HG02938 (cell line): ENCODE measurements at regions not wholly inside any gene's neighbourhood (a gene's known extent, or its start where the extent isn't known, plus 50 kb on each side); places are given as distances from the start of the nearest gene placed in this dataset.

ENCODE experiments used
- ATAC-seq: cut with Tn5 transposase; IDR thresholded peaks from one replicate; pipeline ENCODE4 v1.9.1; 2021; ENCODE audit warnings: mild to moderate bottlenecking, moderate library complexity; ENCODE audit not compliant: unreplicated experiment

DNA sequence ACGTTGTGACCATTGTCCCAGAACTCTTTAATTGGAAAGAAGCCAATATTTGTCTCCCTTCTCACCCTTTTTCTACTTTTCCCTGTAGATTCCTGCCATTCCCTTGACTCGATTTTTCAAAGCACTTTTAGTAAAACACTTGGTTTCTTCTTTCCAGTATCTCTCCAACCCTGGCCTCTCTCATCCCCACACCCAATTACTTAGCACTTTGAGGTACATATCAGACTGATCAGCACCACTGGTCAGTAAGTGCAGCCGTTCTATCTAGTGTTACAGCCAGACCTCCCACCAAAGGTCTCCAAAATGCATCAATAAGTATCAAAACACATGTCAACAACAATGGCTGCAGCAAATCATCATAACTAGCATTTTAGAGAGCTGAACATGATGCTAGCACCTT, 141.9 kb downstream of the BTG1 start:
- no peak for ATAC-seq

DNA sequence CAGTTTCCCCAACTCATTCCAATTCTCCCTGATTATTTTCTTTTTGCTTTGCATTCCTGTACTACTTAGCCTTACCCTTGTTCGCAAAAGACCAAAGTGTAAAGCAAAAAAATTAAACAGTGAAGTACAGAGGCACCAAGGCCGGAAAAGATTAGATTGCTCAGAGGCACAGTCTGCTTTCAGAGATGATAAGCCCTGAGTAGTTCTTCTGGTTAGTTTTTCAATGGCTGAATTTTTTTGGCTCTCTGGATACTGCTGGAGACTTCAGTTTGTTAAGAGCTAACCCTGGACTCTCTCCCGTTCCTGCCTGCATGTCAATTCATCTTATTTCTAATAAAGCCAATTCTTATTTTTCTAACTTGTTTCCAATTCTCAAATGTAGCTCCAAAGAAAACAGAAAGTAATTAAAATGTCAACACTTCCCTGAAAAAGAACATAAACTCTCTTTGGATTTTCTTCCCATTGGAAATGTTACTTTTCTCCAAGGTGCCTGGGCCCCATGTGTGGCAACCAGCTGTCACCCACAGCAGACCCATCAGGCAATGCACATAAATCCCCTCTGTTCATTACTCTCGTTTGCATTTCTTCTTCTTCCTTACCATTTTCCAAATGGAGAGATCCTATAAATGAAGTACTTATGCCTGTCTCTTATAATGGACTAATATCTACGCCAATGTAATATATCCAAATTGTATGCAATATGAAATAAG, 142.8 kb downstream of the BTG1 start:
- ATAC-seq = no peak

DNA sequence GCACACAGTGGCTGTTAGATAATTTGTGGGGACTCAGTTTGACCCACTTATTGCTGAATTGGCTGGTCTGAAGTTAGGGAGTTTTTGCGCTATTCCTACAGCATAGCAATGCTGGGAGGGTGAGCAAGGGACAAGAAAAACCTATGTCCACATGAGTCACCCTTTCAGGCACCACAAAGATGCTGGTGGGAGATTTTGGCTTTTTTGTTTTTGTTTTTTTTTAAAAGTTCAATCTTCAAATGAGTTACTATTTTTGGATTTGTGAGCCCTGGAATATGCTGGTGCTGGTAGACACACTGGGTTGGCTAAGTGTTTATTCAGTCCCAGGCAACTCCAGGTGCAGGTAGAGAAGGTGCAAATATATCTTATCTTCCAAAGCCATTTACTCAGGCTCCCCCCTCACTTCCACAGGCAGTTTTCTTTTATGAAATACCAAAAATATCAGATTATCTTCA, 143.4 kb downstream of the BTG1 start:
- no peak for ATAC-seq

DNA sequence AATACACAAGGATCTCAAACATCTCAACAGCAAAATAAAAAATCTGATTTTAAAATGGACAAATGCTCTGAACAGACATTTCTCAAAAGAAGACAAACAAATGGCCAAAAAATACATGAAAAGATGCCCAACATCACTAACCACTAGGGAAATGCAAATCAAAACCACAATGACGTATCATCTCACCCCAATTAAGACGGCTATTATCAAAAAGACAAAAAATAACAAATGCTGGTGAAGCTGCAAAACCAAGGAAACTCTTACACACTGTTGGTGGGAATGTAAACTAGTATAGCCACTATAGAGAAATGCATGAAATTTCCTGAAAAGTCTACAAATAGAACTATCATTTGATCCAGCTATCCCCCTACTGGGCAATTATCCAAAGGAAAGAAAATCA, 145.0 kb downstream of the BTG1 start:
- ATAC-seq = no peak

DNA sequence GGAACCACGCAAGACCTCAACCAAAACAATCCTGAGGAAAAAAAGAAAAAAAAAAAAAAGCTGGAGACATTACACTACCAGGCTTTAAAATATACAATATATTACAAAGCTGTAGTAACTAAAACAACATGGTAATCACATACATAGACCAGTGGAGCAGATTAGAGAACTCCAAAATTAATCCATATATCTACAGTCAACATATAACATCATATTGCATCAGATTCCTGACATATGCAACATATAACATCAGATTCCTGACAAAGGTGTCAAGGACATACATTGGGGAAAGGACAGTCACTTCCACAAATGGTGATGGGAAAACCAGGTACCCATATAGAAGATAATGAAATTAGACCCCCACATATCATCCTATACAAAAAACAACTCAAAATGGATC, 145.8 kb downstream of the BTG1 start:
- ATAC-seq = no peak

DNA sequence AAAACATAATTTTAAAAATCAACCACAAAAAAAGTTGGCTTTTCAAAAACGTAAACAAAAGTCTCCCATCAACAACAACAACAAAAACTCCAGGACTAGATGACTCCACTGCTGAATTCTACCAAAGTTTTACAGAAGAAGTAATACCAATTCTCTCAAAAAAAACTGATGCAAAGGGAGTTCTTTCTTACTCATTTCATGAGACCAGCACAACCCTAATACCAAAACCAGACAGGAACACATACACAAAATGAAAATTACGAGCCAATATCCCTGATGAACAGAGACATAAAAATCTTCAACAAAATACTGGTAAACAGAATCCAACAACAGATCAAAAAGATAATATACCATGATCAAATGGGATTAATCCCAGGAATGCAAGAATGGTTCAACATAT, 147.3 kb downstream of the BTG1 start:
- no peak for ATAC-seq

DNA sequence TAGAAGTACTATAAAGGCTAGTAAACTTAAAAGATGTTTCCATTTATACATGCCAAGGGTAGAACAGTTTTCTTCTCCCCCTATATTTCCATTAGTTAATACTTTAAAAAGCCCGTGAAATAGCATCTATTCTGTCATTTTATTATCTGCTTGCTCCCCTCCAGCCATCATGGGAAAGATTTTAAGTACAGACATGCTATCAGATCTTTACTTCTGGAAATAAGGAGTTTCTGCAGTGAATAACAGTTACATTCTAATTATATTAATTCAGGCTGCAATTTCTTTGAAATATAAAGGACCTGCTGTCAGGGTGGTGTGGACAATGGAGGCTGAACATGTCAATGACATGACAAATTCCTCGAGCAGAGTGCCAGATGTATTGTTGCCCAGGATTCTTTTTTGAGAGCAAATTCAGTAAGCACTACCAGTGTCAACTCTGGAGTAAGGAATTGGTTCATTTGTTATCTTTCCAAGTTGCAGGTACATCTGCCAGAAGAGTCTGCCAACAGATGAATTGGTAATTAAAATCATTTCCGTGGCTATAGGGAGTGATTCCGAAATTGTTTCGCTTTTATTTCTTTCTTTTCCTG, 151.3 kb downstream of the BTG1 start:
- ATAC-seq = no peak

DNA sequence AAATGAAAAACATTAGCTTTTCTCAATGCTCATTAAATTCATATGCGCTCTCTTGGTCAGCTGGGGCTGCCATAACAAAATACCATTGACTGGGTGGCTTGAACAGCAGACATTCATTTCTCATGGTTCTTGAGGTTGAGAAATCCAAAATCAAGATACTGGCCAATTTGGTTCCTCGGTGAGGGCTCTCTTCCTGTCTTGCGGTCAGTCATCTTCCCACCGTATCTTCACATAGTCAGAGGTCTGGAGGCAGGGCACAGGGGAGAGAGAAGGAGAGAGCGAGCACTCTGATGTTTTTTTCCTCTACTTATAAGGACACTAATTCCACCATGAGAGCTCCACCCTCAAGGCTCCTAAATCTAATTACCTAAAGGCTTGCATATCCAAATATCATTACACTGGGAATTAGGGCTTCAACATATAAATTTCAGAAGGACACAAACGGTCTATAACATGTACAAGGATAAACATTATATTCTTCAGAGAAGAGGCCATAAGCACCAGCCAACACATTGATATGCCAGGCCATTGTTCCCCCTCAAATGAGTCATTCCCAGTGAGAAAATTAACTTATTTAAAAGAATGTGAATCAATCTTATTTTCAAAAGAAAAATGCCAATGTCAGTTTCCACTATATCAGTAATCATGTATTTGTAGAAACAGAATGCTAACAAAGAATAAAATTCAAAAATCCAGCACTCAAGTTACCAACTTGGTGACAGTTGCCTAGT, 152.2 kb downstream of the BTG1 start:
- ATAC-seq = no peak

DNA sequence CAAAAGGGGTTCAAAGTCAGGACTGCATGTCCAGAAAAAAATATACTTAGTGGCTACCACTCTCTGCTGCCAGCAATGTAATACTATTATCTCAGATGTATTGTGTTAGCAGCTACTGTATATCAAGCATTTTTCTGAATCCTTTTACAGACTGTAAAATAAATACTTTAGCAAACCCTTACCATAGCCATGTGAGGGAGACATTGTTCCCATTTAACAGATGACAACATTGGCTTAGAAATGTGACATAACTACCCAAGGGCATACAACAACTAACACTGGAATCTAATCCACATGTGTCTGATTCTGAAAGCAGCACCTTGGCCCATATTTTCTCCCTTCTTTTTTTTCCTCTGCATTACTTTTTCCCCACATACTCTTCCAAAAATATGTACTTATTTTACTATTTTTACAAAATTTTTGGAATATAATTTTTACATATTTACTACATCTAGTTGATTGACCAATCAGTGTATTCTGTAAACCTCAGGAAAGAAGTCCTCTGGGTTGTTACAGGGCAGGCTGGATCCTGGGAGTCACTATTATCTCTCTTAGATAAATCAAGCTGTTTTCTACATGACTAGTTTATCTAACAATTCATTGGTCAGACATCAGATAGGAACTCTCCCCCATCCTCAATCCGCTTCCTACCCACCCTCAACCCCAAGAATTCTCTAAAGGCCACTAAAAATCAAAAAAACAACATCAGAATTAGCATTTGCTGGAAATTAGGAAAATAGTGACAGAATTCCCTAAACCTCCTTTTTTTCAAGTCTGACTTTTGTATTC, 154.1 kb downstream of the BTG1 start:
- ATAC-seq = no peak

DNA sequence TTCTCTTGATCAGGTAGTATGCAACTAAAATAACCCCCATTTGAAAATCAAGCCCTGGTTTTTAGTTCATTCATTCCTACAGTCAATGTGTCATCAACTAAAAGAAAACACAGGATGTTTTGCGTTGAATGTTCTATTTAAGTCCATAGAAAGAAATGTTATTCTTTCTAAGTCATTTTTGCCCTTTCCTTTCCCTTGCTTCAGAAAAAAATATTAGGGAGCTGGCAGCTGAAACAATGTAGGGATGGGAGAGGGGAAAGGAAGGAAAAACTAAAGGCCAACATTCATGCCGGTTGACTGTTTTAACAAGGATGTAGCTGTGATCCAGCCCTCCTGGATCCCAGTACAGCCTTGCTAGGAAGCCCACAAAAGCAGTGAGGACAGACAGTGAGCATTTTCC, 155.1 kb downstream of the BTG1 start:
- ATAC-seq = no peak

DNA sequence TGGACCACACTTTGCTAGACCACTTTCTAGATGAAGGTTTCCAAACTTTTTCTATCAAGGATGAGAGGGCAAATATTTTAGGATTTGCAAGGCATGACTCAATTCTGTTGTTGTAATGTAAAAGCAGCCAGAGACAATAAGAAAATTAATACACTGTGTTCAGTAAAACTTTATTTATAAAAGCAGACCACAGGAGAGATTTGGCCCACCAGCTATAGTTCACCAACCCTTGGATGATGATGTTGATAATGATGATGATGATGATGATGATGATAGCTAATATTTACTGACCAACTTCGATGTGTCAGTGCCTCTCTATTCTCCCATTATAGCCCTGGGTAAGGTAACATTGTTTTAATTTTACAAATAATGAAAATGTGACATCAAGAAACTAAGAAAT, 156.5 kb downstream of the BTG1 start:
- ATAC-seq = no peak

DNA sequence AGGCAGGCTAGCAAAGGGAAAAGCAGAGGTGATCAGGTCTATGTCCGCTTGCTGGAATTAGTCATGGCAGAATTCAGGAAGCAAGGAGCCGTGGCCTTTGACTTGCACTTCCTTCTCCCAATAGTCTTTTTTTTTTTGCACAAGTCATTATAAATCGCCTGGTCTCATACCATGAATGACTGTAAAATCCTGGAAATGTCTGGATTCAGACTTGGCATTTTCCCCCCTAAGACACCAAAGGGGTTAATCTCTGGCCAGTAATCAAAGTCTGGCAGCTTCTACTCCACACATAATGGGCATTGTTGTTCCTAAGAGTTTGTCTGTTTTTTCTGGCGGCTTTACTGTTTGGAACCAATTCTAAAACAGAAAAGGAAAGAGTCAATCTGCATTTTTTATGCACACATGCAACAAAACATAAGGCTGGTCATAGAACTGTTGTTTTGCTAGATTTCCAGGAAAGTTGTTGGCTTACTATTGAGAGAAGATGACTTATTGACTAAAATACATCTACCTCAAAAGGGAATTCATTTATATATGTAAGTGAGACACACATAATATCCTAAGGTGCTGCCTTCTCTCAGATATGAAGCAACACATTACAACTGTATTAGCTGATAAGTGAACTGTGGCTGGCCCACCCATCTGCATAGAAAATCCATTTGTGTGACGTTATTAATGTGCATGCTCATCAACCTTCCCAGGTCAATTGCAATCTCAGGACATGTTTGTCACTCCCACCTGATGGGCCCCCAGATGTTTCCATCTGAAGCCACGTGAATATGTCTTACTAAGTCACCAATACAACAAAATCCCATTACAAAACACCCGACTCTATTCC, 157.3 kb downstream of the BTG1 start:
- no peak for ATAC-seq

DNA sequence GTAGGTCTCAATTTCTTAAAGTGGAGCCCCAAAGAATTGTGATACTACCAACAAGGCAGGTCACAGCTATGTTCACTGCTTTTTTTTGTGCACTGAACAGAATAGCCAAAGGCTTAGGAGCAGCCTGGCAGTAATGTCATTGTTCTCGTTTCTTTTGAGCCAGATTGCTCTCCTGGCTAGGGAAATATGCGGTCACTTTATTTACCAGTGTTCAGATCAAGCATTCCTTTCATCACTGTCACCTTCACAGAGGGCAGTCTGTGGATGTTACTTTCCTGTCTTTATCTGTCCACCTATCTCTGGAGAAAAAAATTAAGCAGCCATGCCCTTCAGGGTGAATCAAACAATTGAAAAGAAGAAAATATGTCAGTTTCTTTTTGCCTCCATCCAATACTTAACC, 159.6 kb downstream of the BTG1 start:
- no peak for ATAC-seq

DNA sequence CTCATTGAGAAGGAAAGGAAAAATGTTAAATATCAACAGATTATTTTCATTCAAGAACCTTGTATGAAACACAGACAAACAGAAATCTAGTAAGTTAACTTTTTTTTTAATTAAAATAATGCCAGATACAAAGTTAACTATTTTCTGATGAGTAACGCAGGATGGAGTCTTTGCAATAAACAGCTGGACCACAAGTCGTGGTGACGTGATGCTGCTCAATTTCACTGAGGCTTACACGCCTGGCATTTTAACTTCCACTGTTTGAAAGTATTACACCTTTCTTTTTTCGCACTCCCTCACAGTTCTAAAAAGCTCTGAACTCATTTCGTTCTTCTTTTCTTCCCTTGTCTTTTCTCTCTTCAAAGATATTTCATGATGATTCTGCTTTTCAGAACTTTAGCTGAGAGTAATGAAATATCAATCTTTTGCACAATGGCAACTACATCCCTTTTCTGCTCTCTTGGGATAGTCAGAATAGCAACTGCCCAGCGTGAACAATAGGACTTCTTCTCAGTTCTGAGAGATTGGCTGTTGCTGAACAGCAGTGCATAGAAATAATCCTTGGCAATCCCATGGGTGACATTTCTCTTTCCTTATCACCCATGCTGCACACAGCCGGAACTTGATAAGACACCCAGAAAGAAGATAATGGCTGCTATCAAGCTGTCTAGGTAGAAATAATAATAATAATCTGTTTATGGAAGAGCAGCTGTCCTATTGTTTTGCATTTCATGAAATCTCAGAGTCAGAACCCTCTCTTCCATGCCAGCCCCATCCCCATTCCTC, 160.5 kb downstream of the BTG1 start:
- ATAC-seq = no peak

DNA sequence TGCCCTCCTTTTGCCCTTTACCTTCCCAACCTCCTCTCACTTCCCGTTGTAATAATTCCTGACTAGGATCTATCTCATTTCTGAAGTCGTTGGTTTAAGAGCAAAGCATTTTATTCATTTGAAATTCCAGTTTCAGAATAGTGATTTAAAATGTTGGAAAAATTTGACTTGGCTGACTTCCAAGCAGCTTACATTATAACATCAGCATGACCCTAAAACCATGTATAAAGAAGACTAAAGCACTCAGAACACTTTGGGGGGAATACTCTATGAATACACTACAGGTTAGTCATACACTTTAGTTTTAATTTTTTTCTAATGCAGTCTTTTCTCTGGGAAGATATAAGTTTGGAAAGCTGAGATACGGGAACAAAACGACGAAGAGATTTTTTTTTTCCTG, 161.1 kb downstream of the BTG1 start:
- ATAC-seq = no peak

DNA sequence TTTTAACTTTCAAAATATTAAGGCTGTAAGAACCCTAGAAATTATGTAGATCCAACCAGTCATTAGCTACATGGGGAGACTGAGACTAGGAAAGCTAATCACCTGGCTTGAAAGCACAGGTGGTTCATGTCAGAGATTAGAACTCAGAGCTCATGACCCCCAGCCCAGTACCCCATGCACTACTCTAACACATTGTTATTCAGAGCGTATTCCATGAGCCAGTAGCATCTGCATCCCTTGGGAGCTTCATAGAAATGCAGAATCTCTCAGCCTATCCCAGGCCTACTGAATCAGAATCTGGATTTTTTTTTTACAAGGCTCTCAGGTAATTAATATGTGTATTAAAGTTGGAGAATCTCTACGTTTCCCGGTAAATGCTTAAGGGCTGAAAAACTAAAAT, 161.7 kb downstream of the BTG1 start:
- no peak for ATAC-seq

DNA sequence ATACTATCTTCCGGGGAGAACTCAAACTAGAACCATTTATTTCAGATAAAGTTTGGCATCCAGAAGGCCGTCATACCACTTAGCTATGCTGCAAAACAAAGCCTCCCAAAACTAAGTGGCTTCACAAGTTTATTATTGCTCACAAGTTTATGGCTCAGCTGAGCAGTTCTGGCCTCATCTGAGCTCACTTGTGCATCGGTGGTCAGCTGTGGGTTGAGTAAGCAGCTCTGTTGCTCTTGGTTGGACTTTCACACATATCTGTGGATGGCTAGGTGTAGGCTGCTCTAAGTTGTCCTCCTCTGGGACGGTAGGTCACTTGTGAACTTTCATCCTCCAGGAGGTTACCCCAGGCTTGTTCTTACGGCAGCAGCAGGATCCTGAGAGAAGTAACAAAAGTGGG, 162.7 kb downstream of the BTG1 start:
- no peak for ATAC-seq

DNA sequence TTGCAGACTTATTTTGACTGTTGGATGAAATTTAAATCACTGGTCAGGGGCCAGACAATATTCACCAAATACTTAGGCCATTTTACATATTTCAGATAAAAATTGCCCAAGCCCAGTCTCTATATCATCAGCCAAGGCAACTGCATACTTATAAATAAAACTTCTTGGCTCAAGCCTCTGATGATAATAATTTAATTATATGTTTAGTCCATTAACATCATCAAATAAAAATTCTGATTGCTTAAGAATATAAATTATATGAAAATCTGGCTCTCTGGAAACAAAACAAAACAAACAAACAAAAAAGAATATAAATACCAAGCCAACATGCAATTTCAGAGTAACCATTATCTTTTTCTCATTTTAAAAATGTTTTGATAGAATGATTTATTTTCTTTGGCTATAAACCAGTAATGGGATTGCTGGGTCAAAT, 165.2 kb downstream of the BTG1 start:
- ATAC-seq = no peak

DNA sequence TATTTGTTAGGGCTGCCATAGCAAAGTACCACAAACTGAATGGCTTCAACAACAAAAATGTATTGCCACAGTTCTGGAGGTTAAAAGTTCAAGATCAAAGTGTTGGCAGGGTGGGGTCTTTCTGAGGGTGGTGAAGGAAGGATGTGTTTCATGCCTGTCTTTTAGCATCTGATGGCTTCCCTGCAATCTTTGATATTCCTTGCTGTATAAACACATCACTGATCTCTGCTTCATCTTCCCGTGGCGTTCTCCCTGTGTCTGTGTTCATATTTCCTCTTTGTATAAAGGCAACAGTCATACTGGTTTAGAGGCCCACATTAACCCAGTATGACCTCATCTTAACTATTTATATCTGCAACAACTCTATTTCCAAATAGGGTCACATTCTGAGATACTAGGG, 167.5 kb downstream of the BTG1 start:
- ATAC-seq = no peak

DNA sequence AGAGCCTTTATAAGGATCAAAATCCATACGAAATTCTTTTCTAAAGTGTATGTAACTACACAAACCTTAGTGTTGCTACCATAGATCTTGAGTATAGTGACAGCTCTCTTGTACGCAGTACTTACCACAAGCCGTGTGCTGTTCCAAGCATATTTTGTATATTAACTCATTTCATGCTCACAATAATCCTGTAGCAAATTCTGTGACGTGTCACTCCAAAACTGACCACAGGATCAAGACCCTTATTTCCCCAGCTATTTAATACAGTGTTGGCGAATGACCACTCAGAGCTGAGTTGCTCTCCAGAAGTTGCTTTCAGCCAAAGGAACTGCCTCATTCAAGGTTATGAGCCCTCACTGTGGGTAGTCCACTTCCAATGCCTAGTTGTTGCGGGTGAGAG, 169.8 kb downstream of the BTG1 start:
- ATAC-seq = no peak
